ENCODE measurements at regions not wholly inside any gene's neighbourhood (a gene's known extent, or its start where the extent isn't known, plus 50 kb on each side); places are given as distances from the start of the nearest gene placed in this dataset.
A peak's percentile ranks its signal among the peaks of the same experiment; 100 is the strongest.

DNA sequence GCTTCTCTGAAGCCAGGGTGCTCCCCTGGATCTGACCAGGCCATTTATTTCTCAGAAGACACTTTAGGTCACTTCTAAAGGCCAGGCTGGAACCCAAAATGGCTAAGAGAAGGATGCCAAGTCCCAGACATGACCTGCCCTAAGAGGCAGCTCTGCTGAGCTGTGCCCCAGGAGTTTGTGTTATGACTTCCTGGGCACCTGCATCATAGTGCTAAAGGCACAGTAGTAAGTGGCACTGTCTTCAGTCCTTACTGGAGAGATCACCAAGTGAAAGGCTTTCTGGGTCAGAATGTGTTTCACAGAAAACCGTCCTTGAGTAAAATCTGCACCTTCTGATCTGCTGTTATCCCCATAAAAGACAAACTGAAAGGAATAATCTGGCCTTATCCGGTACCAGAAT is 120.2 kb downstream of the DAD1 start:
- no peaks in the 10 kb centered on the region for H3K9me3 ChIP-seq
- H3K4me1 ChIP-seq = no peaks in the 10 kb centered on the region
- TF ChIP-seq, protein P1, sequence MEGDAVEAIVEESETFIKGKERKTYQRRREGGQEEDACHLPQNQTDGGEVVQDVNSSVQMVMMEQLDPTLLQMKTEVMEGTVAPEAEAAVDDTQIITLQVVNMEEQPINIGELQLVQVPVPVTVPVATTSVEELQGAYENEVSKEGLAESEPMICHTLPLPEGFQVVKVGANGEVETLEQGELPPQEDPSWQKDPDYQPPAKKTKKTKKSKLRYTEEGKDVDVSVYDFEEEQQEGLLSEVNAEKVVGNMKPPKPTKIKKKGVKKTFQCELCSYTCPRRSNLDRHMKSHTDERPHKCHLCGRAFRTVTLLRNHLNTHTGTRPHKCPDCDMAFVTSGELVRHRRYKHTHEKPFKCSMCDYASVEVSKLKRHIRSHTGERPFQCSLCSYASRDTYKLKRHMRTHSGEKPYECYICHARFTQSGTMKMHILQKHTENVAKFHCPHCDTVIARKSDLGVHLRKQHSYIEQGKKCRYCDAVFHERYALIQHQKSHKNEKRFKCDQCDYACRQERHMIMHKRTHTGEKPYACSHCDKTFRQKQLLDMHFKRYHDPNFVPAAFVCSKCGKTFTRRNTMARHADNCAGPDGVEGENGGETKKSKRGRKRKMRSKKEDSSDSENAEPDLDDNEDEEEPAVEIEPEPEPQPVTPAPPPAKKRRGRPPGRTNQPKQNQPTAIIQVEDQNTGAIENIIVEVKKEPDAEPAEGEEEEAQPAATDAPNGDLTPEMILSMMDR (IDR thresholded peaks at IDR 0.05) = no peak
- no peak for DNase-seq
- H3K27me3 ChIP-seq = no peaks in the 10 kb centered on the region
- no peaks in the 10 kb centered on the region for H3K36me3 ChIP-seq
- no peak overlapping the region for H3K27ac ChIP-seq
- intact Hi-C loops (cut with DNase I) = no loop called here
- no peak overlapping the region for H3K4me3 ChIP-seq
- ATAC-seq = no peak

DNA sequence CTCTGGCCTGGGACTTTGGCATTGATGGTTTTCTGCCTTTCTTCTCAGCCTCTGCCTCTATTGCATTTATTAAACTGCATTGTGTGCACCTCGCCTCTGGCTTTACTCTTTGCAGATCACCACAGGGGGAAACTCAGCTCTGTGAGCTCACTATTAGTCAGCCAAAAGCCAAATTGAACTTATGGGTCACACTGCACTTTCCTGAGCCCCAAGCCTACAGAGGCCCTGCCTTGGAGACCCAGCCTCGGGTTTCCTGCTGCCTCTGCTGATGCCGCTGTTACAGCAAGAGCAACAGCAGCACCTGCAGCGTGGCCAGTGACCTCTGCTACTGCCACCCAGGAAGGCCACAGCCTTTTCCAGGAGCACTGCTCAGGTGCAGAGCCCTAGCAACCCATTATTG is 122.5 kb downstream of the DAD1 start:
- H3K27me3 ChIP-seq = no peaks in the 10 kb centered on the region
- intact Hi-C loops (cut with DNase I) = no loop called here
- no peak overlapping the region for H3K27ac ChIP-seq
- TF ChIP-seq, protein P1 (IDR thresholded peaks at IDR 0.05) = no peak
- DNase-seq (peak in 1 of 4 donors; percentile 53), ATAC-seq (no peak)
- H3K4me3 ChIP-seq = no peak overlapping the region
- H3K4me1 ChIP-seq = no peaks in the 10 kb centered on the region
- H3K9me3 ChIP-seq = no peaks in the 10 kb centered on the region
- no peaks in the 10 kb centered on the region for H3K36me3 ChIP-seq

DNA sequence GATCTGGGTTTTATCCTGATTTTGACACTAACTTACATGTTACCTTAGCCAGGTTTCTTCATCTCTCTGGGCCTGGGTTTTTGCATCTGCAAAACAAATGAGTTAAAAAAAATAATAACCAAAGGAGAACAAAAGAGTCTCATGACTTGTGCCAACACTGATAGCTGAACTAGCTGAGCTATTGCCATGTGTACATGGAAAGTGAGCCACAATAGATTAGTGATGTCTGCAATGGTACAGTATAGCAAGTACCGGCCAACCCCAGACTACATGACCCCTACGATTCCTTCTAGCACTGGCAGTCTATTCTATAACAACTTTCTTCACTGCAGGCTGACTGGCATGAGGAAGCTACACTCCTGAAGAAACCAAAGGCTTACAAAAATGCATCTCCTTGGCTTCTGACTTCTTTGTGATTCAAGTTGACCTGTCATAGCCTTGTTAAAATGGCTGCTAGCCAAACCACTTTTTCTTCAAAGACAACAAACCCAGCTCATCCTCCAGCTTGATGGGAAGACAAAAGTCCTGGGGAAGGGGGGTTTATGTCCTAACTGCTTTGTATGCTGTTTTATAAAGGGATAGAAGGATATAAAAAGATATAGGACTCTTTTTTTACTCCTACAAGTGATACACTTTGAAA is 123.7 kb downstream of the DAD1 start:
- Histone ChIP-seq H3K27ac (no peak overlapping the region), H3K36me3 (no peaks in the 10 kb centered on the region), H3K27me3 (no peaks in the 10 kb centered on the region), H3K4me1 (peaks cover 0 to 3% of the 10 kb centered on the region in 2 donors), H3K4me3 (no peak overlapping the region), H3K9me3 (no peaks in the 10 kb centered on the region)
- DNase-seq = no peak
- no peak for ATAC-seq
- TF ChIP-seq, protein P1 (IDR thresholded peaks at IDR 0.05) = no peak
- intact Hi-C loops (cut with DNase I) = no loop called here

DNA sequence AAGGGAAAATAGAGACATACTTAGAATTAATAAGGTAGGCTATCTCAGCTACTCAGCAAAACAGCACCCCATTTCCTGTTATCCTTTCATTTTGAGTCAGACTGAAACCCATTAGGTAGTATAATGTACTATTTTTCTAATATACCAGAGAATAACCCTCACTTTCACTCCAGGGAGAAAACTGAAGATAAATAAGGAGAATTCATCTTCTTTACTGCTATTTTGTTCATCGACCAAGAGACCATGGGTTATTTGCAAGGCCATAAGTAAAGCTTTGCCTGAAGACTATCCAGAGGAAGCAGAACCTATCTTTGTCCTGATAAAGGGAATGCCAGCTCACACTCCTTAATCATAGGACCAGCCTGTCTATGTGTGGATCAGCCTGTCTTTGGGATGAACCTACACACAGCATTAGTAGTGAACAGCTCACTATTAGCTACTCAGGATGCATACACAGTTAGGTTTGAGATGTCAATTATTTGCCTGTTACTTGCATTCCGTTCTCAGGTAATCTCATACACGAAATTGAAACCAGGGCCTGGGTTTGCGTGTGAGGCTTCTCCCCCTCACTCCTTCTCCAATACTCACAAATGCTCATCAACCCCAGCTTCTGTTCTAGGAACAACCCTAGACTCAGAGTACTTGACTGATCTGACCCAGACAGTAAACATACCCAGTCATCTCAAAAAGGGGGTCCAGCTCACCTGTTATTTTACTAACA is 124.4 kb downstream of the DAD1 start:
- H3K36me3 ChIP-seq = no peaks in the 10 kb centered on the region
- no peak for ATAC-seq
- no peak overlapping the region for H3K27ac ChIP-seq
- intact Hi-C loops (cut with DNase I) = no loop called here
- H3K4me1 ChIP-seq = peaks cover 0 to 3% of the 10 kb centered on the region in 2 donors
- no peaks in the 10 kb centered on the region for H3K27me3 ChIP-seq
- no peak for DNase-seq
- no peak overlapping the region for H3K4me3 ChIP-seq
- no peaks in the 10 kb centered on the region for H3K9me3 ChIP-seq
- TF ChIP-seq, protein P1 (IDR thresholded peaks at IDR 0.05) = no peak

DNA sequence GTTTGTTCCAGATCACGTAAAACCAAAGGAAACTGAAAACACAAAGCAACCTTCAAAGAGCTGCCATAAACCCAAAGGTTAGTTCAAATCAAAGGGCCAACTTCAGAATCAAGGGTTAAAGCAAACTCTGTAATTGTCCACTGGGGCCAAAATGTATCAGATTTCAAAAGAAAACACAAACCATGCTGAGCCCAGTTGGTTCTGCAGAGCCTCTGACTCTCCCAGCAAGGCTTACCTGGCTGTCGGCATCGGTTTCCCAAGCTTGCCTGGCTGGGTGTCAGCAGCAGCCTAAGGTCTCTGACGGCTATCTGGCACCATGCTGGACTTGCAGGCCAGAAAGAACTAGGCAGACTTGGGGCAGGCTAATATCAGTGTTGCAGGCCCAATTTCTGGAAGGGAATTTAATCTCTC is 125.3 kb downstream of the DAD1 start:
- TF ChIP-seq, protein P1 (IDR thresholded peaks at IDR 0.05) = no peak

More for the DNA sequence above, 125.3 kb downstream of the DAD1 start:
- peaks cover 0 to 3% of the 10 kb centered on the region in 2 donors for H3K4me1 ChIP-seq
- H3K4me3 ChIP-seq = no peak overlapping the region
- no peaks in the 10 kb centered on the region for H3K36me3 ChIP-seq
- H3K9me3 ChIP-seq = no peaks in the 10 kb centered on the region
- intact Hi-C loops (cut with DNase I) = no loop called here
- no peaks in the 10 kb centered on the region for H3K27me3 ChIP-seq
- DNase-seq (no peak), ATAC-seq (no peak)
- H3K27ac ChIP-seq = no peak overlapping the region

All from left lung (tissue), 4 donors.